DMS53 treated with DMSO at 0.1 percent for 48 hours (cell line): ENCODE measurements at regions not wholly inside any gene's neighbourhood (a gene's known extent, or its start where the extent isn't known, plus 50 kb on each side); places are given as distances from the start of the nearest gene placed in this dataset.
A peak's percentile ranks its signal among the peaks of the same experiment; 100 is the strongest.
"Not testable (repeated sequence)": the region's sequence is repeated elsewhere in the genome, so short reads cannot be mapped to it uniquely, and the experiment has no call there.

Source experiments
- DNase-seq: peaks from one replicate; lab custom pipeline; 2025; ENCODE audit not compliant: unreplicated experiment; lab: John Stamatoyannopoulos, UW

DNA sequence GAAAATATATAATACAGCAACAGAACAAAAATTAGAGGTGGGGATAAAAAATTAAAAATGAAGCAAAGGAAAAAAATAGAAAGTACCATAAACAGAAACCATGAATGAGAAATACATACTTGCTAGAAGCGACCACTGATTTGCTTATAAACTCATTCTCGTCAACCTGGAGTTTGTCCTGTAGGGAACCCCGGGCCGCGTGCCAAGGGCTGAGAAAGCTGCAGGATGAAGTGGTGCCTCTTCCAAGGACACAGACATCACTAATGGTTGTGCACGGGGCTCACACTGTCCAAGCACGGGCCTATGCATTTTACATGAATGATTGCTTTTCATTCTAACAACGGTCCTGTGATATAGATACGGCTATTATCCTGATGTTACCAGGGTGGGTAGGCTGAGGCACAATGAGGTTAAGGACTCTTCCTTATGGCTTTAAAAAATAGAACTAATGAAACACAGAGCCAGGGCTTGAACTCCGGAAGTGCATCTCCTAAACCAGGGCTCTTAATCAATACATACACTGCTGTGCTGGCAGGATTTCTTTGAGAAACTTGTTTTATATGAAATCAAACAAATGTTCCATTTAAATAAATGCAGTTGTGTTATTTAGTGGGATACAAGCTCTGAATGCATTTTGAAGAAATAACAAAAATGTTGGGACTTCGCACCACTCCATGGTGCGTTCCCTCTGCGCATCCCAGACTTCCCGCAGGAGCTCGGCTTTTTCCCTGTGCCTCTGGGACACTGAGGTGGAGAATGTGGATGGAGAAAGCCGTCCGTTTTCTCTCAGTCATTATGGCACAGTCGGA lies 113.9 kb upstream of the PHACTR3 start:
- not testable (repeated sequence) for DNase-seq

DNA sequence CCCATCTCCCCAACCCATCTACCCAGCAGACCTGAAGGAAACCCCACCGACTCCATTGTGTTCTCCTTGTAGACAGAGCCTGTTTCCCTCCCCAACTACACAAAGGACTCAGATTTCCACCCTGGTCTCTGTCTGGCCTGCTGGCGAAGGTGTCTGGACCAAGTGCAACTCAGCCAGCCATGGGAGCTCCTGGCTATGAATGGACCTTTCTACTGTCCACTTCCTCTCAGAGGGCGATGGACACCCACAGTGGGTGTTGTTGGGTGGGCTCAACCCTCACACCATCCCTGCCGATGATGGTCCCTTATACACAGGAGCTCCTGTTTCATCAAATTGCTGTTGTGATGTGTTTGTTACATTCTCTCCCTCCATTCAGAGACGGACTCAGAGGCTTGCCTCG lies 112.5 kb upstream of the PHACTR3 start:
- no peak for DNase-seq

DNA sequence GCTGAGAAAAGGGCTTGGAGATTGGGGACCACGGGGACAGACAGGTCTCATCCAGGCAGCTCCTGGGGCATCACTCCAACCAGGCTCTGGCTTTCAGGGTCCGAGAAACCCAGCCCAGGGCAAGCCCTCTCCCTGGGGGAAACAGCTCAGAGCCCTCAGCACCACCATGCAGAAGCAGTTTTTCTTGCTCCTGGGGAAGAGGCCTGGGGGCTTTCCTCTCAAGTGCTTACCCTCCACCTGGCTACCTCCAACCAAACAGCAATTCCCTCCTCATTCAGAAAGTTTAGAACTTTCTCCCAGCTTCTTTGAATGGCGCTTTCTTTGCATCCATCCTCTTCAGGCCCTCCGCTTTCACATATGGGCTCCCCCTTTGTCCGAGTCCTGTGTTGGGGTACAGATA lies 110.4 kb upstream of the PHACTR3 start:
- DNase-seq: no peak

DNA sequence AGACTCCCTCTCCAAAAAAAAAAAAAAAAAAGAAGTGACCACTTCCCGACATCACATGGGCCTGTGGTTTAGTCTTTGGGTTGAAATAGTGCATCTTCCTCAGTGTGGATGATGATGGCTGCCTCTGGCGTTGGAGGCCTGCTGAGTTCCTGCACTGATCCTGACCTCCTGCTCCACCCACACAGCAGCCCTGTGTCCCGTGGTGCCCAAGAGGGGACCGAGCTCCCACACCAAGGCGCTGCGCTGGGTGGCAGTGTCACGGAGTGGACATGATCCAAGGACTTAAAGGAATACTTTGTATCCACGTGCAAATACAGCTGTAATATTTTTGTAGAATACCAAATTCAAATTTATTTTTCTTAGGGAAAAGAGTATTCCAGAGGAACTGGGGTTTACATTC lies 109.2 kb upstream of the PHACTR3 start:
- no peak for DNase-seq

DNA sequence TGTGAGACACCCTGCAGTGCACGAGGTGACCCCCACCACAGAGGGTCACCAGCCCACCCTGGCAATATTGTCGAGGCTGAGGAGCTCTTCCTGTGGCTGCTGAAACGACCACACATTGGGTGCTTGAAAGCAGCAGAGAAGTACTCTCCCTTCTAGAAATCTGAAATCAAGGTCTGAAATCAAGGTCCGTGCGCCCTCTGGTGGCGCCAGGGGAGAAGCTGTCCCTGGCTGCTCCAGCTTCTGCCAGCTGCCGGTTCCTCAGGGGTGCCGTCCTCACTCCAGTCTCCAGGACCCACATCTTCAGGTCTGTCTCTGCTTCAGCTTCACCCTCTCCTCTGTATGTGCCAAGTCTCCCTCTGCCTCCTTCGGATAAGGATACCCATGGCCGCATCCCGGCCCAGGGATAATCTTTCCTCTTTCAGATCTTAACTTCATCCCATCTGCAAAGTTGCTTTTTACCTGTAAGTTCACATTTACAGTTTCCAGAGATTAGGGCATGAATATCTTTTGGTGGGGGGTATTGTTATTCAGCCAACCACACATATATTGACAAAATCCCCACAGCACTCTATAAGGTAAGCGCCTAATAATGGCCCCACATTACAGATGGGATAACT lies 108.3 kb upstream of the PHACTR3 start:
- peak; percentile 7 for DNase-seq

DNA sequence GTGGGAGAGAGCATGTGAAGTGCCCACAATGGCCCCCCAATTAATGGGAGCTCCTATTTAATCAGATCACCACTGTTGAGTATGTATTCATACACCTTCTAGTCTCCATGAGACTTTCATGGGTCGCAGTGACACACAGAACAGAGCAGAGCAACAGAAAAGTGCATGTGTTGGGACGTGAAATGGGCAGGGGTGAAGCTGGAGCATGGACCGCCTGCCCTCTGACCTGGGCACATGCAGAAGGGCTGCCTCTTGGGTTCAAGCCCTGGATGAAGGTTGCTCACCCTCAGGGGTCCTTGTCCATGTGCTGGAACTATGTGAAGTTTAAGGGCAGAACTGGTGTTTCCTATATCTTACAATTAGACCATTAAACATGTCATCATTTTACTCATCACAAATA lies 106.0 kb upstream of the PHACTR3 start:
- DNase-seq: no peak

DNA sequence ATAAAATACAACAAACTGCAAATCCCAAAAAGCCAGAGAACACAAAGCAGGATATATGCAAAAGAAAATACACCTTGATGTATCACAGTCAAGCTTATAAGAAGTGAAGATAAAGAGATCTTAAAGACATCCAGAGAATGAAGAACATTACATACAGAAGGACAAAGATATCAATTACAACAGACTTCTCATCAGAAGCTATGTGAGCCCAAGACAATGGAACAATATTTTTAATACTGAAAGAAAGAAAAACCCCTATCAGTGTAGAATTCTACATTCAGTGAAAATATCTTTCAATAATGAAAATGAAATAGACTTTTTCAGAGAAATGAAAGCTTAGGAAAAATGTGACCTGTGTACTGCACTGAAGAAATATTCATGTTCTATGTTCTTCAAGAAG lies 104.5 kb upstream of the PHACTR3 start:
- DNase-seq: no peak

DNA sequence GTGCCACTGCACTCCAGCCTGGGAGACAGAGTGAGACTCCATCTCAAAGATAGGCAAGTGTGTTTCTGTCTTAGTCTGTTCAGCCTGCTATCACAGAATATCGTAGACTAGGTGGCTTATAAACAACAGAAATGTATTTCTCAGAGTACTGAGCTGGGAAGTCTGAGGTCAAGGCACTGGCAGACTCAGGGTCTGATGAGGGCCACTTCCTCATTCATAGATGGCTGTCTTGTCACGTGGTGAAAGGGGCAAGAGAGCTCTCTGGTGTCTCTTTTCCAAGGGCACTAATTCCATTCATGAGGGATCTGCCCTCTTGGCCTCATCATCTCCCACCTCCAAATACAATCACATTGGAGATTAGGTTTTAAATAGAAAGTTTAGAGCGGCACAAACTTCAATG lies 95.6 kb upstream of the PHACTR3 start:
- no peak for DNase-seq

DNA sequence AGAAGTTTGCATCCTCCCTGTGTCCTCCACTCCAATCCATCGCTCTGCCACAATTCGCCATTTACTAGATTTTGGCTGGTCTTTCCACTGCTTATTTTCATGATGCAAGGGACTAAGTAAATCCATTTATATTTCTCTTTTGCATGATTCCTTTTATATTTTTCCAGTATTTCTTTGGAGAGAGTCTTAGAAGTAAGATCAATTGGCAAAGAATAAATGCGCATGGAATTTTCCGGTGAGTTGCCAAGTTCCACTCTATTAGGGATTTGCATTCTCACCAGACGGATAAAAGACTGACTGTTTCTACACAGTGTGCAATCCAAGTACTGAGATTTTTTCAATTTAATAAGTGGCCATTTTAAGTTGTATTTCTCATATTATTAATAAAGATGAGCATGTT lies 91.7 kb upstream of the PHACTR3 start:
- DNase-seq: no peak

DNA sequence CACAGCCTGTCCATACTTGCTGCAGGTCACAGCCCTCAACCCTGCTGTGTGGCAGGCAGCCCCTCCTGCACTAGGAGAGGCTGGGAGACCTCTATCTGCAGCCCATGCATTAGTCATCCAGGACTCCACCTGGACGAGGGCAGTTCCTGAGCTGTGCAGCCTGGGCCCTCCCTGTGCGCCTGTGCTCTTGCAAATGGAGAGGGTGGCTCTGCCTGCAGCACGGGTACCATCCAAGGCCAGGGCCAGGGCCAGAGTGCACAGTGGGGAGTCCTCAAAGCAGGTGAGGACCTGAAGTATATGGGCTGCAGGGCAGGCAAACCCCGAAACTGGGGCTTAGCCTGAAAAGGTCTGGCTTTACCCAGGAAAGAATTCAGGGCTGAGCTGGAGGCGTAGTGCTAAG lies 89.8 kb upstream of the PHACTR3 start:
- no peak for DNase-seq

DNA sequence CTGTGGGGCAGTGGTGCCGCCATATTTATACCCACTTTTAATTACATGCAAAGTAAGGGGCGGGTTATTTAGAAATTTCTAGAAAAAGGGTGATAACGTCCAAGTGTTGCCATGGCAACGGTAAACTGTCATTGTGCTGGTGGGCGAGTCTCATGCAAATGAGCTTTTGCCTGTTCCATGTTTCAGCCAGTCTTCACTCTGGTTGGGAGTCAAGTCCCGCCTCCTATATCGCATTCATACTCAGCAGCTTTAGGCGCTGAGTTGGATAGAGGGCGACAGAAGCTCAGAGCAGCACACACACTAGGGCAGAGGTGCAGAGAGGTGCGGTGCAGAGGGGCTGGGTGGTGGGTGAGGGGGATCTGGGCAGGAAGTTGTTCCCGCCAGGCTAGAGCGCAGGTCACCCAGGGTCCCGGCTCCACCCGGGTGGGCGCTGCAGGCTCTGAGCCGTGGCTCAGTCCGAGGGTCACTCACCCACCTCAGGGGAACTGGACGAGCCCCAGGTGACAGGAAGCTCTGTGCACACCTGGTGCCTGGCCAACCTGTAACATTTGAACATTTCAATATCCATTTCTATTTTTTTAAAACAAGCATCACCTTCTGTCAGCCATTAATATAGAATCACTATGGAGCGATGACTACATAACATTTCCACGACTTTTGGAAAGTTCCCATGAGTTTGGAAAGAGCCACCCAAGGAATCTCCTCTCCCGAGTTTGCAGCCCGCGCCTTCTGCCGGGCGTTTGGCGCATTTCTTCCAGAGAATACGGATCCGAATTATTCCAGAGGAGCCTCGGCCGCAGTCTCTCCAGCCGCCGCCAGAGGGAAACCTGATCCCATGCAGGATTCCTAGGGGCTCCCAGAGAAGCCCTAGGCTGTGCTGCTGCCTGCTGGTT lies 89.1 kb upstream of the PHACTR3 start:
- DNase-seq: peak; percentile 15

DNA sequence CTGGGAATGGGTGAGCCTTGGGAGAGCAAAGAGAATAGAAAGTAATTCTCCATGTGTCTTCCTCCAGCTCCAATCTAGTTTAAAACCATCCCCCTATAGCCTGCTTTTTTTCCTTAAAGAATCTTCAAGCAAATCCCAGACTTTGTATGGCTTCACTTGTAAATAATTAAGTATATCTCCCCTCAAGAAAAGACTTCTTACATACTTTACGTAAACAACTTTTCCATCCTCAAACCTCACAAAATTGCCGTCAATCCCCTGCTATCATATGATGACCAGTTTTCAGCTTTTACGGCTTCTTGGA lies 88.5 kb upstream of the PHACTR3 start:
- DNase-seq: no peak

DNA sequence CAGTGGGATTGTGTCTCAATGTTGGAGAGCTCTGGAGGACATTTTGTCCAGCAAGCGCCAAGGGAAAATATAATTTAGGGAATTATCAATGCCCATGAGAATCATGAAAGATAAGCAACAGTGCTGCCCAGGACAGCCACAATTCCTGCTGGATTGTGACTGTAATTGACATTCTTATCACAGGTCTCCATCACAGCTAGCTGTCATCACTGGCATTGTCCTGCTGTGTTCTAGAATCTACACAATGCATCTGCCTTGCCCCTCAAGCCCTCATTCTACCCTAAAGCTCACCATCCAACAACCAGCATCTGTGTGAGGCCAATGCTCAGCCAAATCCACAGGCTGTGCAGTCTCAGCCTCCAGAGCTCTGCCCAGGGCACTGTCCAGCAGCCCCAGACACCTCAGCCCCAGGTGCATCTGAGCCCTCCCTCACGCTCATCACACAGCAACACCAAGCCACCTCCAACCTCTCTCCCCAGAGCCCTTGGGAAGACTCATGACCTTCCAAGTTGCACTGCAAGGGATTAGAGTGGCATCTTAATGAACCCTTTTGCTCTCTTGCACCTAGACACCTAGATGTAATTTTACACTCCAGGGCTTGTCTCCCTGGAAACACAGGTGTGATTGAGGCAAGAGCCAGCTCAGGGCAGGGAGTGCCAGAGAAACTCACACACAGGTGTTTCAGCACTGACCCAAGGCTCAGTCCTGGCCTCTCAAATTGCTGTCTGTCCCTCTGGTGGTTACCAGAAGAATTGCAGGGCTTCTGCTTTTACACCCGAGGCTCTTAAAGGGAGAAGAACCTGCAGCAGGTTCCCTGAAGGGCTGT lies 85.2 kb upstream of the PHACTR3 start:
- peak; percentile 3 for DNase-seq

DNA sequence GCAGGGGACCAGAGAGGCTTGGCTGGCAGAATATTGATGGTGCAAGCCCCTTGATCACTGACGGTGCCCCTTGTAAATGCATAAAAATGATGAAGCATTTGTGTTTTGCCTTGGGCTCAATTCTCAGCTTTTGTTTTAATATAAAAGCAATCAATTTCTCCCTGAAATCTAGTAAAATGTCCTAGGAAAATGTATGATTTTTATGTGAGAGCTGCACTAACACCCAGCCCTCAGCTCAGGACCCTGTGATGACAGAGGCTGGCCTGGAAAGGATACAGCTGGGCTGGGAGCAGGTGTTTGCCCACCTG lies 84.7 kb upstream of the PHACTR3 start:
- DNase-seq: no peak

DNA sequence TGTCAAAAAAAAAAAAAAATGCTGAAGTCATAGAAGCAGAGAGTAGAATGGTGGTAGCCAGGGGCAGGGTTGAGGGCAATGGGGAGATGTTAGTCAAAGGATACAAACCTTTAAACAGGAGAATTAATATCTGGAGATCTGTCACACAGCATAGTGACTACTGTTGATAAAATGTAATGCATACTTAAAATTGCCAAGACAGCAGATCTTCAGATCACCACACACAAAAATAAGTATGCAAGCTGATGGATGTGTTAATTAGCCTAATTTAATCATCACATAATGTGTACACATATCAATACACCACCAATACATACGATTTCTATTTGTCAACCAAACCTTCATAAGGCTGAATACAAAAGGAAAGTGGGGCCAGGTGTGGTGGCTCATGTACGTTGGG lies 83.5 kb upstream of the PHACTR3 start:
- DNase-seq: no peak

DNA sequence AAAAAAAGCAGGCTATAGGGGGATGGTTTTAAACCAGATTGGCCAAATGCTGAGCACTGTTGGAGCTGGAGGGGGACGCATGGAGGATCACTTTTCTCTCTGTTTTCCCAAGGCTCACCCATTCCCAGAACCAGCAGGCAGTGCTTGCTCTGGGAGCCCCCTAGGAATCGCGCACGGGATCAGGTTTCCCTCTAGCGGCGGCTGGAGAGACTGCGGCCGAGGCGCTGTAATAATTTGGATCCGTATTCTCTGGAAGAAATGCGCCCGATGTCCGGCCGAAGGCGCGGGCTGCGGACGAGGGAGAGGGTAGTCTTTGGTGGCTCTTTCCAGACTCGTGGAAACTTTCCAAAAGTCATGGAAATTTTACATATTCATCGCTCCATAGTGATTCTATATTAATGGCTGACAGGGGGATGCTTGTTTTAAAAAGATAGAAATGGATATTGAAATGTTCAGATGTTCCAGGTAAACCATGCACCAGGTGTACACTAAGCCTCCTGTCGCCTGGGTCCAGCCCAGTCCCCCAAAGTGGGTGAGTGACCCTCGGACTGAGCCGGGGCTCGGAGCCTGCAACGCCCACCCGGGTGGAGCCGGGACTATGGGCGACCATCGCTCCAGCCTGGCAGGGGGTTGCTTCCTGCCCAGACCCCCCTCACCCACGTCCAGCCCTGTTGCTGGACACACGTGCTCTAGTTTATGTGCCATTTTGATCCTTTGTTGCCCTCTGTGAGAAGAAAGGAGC lies 78.7 kb upstream of the PHACTR3 start:
- DNase-seq: peak; percentile 1

DNA sequence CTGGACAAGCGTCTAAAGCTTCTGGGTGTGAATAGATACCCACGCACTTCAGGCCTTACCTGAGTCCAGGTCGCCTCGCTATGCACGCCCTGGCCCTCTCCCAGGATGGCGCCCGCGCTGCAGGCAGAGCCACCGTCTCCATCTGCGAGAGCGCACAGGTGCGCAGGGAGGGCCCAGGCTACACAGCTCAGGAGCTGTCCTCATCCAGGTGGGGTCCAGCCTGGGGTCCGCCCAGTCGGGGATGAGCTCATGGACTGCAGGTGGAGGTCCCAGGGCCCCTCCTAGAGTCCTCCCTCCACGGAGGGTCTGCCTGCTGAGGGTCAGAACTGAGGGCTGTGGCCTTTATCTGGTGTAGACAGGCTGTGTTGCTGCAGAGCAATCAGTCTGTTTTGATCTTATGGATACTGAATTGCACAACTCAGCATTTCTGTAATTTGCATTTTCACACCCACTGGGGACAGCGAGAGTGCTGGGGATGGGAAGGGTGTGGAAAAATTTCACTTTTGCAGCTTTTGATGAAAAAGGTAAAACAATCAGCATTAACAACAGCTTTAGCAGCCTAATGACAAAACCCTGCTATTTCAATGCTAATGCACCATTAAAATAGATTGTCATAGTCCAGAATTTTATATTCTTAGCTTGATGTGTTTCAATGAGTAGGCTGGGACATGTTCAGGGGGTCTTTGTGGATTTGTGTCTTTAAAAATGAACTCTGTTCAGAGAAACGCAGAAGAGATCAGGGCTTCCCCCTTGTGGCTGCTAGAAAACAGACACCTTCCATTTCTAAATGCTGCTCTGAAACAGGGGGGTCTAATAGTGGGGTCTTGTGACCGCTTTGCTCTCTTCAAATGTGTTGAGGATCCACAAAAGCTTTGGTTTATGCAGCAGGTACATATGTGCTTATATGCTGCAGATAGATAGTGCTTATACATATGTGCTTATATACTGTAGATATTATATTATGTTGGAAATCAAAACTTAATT lies 77.8 kb upstream of the PHACTR3 start:
- no peak for DNase-seq

DNA sequence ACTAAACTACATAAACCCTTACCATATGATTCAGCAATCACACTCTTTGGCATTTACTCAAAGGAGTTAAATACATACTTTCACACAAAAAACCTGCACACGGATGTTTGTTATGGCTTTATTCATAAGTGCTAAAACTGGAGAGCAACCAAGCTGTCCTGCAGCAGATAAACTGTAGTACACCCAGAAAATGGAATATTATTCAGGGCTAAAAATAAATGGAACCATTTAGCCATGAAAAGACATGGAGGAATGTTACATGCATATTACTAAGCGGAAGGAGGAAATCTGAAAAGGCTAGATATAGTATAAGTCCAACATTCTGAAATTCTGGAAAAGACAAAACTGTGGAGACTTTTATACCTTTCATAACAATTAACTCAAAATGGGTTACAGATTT lies 73.6 kb upstream of the PHACTR3 start:
- no peak for DNase-seq

DNA sequence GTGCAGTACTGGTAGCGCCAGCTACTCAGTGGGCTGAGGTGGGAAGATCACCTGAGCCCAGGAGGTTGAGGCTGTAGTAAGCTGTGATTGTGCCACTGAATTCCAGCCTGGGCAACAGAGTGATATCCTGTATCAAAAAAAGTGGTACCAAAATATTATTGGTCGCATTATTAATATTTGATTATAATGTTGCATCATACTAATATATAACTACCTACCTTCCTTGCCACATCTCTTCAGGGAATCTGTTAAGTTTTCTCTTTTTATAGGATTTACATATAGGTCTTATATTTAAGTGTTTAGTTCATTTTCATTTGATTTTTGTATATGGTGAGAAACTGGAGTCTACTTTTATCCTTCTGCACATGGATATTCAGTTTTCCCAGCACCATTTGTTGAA lies 66.3 kb upstream of the PHACTR3 start:
- DNase-seq: no peak

DNA sequence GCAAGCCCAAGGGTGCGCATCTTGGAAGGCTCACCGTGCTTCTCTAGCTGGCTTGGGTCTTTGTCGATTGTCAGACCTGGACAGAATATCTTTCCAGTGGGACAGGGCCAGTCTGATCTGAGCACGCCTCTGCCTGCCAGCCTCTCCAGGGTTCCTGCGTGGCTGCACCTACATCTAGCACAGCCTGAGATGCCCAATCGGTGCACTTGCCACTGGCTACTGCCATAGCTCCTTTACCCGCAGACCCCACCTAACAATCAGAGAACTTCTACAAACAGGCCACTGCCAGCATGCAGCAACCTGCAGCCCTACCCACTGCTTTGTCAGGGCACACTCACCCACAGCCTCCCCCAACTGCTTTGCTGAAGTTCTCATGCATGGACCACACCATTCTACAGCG lies 56.7 kb upstream of the PHACTR3 start:
- no peak for DNase-seq
